ENCODE measurements at regions not wholly inside any gene's neighbourhood (a gene's known extent, or its start where the extent isn't known, plus 50 kb on each side); places are given as distances from the start of the nearest gene placed in this dataset.

DNA sequence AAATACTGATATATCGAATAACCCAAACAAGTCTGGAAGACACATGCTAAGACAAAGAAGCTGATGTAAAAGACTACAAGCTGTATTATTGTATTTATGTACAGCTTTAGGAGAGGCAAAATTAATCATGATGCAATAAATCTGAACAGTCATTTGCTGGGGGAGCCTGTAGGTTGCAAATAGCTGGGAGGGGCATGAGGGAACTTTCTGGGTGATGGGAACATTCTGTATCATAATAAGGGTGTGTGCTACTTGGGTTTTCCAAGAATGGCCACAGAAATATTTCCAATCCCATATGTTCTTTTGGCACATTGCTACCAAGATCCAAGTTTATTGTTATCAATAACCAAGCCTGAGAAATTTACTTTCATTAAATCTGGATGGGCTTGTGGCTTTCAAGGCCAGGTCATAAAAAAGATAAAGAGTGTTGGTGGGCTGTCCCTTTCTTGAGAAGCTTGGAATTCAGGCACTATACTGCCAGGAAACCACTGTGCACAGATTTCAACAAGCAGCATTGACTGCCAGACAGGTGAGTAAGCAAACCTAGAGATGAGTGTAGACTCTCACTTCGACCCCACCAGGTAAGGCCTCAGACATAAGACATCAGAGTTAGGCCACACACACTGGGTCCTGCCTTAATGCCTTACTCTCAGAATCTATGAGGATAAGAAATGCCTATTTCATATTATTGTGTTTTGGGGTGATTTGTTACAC is 629.7 kb upstream of the FZD8 start:
- DNase-seq = no peak

DNA sequence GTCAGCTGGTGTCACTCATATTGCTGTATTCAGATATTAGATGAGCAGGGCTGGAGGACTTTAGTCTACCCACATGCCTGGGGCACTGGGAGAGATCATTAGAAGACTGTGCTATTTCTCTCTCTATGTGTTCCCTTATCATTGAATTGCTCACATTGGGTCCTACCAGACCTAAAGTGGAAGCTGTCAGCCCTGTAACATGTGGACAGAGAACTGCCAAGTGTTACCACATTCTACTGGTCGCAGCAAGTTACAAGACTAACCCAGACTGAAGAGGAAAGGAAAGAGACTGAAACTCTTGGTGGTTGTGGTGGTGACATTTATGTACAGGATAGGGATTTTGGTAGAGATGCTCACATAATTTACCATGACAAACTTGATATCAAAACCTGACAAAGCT is 627.1 kb upstream of the FZD8 start:
- DNase-seq = no peak

DNA sequence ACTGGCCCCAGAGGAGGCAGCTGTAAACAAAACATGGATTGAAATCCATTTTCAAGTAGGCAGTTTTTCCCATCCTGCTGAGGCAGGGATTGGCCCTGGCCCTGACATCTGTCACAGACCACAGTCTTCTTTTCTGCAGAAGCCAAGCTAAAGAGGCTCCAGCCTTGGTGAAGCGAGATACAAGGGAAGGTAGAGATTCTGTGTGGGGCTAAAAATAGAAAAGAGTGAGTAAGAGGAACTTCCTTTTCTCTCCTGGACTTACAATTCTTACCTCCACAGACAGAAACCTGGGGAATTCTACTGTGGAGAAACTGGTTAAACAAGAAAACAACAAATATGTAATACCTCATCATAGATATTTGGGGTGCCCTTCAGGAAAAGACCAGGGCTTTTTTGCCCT is 624.8 kb upstream of the FZD8 start:
- DNase-seq = no peak

DNA sequence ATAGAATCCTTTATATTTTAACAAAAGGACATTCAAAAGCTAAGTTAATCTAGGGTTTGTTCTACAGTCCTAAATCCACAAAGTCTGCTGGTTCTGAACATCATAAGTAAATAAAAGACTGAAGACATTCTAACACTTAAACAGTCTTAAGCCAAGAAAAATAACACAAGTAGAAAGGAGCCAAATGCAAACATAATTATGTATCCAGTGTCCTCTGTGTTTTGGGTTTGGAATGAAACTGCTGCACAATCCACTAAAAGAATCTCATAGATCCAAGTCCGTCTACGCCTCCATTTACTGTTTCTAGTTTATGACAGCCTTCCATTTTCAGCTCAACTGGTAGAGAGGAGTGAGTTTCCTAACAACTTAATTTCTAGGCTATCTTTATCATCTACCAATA is 623.6 kb upstream of the FZD8 start:
- no peak for DNase-seq

DNA sequence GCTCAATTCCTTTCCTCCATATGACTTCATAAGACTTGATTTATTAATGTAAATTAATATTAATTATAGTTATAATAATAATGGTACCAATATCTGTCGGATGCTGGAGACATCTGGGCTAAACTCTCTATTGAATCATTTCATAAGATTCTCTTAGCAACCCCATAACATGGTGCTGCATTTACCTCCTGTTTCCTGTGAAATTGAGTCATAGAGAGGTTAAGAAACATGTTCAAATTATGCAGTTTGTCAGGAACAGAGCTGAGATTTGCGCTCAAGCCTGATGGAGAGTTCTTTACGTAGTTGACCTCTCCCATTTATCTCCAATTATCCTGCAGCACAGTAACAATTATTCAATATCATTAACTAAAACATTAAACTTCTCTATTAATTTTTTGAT is 621.8 kb upstream of the FZD8 start:
- no peak for DNase-seq

DNA sequence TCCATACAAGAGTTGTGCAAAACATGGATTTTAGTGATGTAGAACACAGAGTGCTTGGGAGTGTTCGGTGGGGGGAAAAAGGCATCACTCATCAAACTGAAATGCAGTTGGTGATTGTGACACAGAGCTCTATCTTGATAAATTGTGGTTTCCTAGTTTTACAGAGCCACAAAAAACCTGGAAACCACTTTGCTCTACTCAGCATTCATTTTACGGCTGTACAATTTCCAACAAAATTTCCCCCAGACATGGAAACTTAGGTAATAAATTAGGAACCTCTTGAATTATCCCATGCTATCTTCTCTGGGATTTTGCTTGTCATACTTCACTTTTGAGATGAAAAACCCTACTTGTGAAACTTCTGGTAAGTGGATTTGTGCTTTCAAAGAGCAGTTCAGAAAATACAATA is 614.9 kb upstream of the FZD8 start:
- DNase-seq = no peak

DNA sequence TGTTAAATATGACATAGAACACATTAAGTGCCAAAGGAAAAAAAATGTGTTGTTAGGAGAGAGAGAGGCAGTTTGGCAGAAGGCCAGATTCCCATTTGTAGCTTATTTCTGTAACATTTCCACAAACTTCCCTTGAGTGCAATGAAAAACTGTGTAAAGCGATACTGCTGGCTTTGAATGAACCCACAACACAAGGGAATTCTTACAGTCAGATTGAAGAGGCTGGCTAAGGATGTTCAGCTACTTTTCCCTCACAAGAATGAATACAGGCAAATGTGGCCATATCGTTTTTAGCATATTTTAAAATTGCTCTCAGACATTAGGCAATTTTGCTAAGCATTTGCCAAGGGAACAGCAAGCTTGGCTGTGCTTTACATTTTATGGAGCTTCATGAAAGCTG is 614.1 kb upstream of the FZD8 start:
- no peak for DNase-seq

DNA sequence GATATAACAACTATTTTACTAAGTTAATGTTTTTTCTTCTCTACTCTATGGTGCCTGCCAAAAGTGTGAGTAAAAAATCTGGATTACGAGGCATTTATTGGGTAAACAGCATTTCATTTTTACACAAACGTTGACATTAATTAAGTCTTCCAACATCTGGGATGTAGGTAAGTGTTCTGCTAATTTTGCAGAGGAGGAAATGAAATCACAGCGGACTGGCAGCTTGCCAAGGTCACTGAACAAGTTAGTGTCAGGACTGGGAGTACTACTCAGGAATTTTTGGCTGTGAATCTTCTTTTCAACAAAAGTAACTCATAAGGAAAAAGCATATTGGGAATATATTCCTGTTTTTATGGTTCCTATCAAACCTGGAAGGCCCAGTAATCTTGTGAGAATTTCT is 612.1 kb upstream of the FZD8 start:
- no peak for DNase-seq

DNA sequence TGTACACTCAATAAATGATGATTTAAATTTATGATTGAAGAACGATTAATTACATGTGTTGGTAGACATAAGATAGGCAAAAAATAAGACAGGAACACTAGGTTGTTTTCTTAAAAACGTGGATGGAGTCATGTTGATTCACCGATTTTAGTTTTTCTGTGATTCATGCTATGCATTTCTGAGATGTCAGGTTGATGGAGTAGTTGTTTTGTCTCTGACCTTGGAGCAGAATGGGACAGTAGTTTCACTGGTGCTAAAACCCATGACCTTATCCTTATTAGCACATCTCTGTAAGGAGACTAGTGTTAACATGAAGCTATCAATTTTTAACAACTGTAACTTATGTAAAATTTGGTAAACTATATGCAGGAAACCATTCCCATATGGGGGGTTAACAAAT is 611.6 kb upstream of the FZD8 start:
- no peak for DNase-seq

DNA sequence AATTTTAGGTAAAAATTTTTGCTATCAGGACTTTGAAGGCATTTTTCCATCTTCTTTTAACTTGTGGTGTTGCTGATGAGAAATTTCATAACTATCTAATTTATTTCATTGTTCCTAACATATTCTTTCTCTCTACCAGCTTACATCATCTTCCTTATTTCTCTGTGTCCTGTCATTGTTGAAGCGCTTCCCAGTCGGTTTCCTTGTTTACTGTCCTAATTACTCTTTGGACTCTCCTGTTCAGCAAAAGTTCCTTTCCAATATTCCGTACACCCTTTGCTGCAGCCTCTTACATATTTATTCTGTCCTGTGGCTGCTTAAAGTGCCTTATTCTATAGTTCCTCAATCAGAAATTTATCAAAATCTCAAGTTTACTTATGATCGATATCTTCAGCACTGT is 609.0 kb upstream of the FZD8 start:
- no peak for DNase-seq

DNA sequence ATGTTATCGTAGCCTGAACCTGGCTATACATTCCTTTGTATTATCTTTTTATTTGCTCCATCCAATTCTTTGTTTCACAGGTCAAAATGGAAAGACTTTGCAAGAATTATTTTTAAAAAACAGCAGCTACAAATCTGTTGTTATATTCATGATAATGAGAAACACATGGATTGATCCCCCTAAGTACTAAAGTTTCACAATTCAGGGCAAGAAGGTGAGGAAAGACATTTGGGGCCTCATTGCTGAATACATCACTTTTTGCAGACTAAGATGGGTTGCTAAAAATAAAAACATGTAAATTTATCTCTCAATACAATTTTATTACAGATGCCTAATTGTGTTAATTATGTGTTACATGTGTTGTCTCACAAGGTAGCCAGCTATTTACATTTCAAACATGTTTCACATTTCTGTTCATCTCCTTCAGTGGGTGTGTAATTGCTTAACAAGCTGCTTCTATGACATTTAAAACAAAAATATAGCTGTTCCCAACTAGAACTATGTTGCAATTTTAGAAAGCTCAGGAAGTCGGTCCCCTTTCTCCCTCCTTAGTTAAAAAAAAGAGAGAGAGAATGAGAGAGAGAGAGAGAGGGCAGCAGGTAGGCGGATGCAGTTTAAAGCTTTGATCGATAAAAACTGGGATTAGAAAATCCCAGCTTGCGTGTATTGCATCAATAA is 606.3 kb upstream of the FZD8 start:
- no peak for DNase-seq

DNA sequence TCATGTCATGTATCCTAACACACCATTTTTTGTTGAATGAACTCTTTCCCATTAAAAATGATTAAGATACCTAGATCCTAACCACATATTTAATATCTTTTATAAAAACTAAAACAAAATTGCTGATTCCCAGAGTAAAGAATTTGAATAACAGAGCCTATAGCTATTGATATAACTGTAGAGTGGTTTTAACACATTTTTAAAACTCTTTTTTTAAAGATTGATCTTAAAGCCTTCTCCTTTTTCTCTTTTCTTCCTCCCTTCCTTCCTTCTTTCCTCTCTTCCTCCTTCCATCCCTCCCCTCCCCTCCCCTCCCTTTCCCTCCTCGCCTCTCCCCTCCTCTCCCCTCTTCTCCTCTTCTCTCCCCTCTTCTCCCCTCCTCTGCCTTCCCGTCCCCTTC is 605.4 kb upstream of the FZD8 start:
- DNase-seq = no peak

DNA sequence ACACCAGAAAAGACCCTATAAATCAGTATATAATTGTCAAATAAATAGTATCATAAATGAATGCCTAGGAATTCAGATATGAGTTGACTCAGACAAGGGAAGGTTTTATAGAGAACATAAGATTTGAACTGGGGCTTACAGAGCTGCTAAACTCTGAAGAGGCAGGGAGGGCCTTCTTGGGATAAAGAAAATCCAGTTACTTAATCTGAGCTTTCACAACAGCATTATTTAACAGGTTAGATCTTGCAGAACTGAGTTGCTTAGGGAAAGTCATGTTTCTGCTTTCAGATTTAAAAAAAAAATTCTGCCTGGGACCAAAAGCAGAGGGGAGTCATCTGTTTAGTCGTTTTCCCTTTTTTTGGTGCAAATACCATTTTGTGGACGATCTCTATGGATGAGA is 594.8 kb upstream of the FZD8 start:
- no peak for DNase-seq

DNA sequence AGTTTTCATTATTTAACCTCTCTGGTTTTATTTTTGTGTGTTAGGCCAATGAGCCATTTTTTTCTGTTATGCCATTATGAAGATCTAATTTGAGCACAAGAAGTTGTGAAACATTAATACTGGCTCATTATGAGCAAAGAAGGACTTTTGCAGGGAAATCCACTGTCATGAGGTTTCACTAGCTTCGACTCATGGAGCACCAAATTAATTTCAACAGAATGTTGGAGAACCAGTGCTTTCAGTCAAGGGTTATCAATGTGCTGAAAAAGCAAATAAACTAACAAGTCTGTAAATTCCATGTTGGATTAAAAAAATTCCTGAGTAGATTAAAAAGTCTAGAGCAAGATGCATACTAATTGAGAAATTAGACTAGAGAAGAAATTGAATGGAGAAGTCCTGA is 594.2 kb upstream of the FZD8 start:
- DNase-seq = no peak

DNA sequence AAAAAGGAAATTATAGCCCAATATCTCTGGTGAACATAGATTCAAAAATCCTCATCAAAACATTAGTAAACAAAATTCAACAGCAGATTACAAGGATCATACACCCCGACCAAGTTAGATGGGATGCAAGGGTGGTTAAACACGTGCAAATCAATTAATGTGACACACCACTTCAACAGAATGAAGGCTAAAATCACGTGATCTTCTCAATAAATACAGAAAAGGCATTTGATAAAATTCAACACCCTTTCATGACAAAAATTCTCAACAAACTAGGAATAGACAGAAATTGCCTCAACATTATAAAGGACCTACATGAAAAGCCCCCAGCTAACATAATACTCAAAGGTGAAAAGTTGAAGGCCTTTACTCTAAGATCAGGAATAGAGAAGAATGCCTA is 590.8 kb upstream of the FZD8 start:
- no peak for DNase-seq

DNA sequence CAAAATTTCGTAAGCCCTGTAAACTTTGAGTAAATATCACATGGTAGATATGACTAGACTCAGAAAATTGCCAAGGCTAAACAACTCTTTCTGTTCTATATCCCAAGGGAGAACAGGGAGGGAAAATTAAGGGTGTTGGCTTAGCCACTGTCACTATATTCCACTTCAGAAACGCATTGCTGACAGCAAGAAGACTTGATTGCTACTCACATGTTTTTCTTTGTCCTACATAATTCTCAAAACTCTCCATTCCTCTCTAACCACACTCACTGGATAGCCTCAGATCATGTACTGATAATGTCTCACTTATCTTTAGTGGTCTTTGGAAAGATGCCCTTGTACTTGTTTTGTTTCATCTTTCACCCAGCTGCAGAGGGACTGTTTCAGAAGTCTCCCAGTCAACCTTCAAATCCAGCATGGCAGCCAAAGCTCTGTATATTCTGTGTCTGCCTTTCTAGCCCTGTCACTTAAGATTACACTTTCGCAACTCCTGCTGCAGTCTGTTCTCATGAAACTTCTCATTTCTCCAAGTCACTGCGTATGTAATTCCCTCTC is 582.4 kb upstream of the FZD8 start:
- DNase-seq = no peak

DNA sequence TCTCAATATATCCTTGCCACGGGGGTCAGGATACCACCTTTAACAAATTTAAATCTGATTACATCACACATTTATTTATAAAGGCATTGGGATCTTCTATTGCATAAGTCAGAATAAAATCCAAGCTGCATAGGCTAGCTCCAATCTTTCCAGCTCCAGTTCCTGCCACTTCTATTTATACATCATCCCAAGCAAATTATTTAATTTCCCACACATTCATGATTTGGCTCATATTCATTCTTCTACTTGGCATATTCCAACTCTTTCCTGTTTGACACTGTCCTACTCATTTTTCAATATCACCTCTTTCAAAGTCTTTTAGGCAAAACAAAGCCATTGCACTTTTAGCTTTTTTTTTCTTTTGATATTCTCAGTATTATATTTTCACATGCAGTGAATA is 579.0 kb upstream of the FZD8 start:
- no peak for DNase-seq

DNA sequence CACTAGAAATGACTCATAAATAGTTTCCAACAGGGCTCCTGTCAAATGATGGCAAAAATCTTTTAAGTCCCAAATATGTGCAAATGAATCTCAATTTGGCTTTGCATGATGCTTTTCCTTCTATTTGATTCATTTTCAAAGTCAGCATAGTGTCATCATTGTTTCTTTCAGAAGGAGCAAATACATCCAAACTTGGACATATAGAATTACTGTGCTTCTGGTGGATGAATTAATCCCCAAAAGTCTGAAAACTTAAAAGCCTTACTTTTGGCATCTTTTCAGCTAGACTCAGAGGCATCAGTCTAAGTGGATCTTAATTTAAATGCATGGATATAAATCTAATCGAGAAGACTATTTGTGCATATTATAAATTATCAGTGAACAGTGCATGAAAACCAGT is 578.1 kb upstream of the FZD8 start:
- DNase-seq = no peak

DNA sequence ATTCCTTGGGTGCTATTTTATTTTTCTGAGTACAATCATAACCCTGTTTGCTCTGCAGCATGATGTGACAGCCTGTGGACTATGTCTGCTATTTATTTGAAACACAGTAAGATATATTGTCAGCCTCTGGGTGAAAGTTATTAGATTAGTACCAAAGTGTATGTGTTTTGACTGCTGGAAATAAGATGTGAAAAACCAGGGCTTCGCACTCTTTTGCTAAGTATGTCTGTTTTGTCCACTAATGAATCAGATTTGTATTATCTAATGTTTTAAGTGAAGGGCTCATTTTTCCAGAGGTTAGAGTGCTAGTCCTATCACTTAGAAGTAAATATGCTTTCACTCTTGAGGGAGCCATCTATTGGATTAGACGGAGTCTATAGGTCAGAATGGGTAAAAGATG is 569.8 kb upstream of the FZD8 start:
- no peak for DNase-seq

DNA sequence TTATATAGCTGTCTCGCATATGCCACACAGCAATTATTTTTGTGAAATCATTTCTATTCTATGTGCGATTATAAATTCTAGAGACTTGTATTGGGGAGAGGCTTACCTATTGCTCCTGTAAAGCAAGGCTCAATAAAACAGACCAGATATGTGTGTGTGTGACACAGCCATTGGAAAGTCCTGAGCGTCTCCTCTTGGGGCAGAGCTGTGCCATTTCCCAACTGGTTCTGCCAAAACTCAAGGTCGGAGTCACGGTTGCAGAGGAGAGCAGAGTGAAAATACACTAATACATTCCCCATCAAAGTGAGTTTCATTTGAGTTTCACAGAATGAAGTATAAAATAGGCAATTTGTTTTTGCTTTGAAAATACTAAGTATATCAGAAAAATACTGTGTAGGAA is 567.4 kb upstream of the FZD8 start:
- no peak for DNase-seq

DNA sequence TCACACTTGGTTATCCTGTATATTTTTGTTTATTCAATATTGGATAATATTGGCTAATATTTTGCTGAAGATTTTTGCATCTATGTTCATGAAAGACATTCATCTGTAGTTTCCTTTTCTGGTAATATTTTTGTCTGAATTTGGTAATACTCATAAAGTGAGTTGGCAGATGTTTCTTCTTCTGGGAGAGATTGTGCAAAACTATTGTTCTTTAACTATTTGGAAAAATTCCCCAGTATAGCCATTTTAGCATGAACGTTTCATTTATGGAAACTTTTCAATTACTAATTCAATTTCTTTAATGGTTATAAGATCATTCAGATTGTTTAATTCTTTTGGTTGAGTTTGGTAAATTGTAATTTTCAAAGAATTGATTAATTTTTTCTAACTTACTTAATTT is 560.8 kb upstream of the FZD8 start:
- no peak for DNase-seq

DNA sequence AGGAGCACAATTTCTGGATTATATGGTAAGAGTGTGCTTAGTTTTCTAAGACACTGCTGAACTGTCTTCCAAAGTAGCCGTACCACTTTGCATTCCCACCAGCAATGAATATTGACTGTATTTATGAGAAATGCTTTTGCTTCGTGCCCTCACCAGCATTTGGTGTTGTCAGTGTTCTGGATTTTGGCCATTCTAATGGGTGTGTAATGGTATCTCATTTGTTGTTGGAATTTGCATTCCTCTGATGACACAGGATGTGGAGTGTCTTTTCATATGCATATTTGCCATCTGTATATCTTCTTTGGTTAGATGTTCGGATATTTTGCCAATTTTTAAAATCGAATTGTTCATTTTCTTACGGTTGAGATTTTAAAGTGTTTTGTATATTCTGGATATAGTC is 558.5 kb upstream of the FZD8 start:
- no peak for DNase-seq

DNA sequence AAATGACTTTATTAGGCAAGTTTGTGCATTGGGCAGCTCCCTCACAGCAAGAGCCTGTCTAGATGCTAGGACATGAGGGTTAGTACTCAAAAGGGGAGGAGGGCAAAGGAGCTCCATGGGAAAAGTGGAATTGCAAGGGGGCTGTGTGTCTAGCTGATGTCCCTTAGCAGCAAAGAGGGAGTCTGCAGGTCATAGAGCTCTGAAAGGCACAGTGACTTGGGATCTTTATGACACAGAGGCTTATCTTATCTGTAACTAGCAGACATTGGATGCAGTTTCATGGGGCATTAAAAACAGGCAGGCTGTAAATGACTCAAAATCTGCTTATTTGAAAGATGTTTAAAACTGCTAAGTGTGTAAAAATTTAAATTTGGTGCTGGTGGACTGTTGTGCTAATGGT is 556.2 kb upstream of the FZD8 start:
- DNase-seq = no peak

DNA sequence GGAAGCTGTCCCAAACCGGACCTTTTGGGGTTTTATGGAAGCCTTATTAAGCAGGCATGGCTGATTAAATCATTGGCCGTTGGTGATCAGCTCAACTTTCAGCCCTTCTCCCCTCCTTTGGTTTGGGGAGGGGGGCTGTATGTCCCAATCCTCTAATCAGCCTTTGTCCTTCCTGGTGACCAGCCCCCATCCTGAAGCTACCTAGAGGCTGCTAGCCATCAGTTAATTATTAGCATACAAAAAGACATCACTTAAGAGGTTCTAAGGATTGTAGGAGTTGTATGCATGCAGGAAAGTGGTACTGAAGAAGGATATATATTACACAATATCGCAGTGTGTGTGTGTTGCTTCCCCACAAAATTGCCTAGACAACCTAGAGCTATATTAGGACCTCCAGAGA is 553.3 kb upstream of the FZD8 start:
- DNase-seq = no peak

DNA sequence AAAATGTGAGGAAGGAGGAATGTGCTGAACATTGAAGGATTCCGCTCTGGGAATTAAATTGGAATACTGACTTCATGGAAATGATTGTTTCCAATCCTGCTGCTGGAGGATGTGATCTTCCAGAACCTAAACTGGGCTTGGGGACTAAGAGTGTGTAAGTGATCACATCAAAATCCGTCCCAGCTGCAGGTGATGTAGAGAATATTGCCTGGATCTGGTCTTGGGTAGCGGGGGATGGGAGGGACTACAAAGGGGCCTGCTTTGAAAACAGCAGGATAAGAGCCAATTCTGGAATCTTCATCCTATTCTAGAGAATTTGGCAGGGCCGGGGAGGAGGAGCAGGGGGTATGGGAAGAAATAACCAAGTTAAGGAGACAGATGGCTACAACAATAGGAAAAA is 552.2 kb upstream of the FZD8 start:
- DNase-seq = no peak

All from NCI-H526 treated with DMSO at 0.1 percent for 48 hours (cell line).